PC-9 (cell line): ENCODE measurements at regions not wholly inside any gene's neighbourhood (a gene's known extent, or its start where the extent isn't known, plus 50 kb on each side); places are given as distances from the start of the nearest gene placed in this dataset.

Experiments
- BruUV-seq: library from RNA; stranded (reverse); fragments of 400-500 nt; replicated peaks from 2 replicates; lab custom pipeline; 2021; lab: Mats Ljungman, UMichigan
- CTCF ChIA-PET: fragments of 300-600 bp; sonication (Branson Sonifier 250); formaldehyde crosslinking; loops from one replicate; lab custom pipeline; 2022; ENCODE audit warnings: antibody characterized with exemption; lab: Charles Lee
- POLR2A ChIA-PET: fragments of 300-600 bp; sonication (Branson Sonifier 250); formaldehyde crosslinking; loops from one replicate; lab custom pipeline; 2022; ENCODE audit warnings: antibody characterized with exemption; ENCODE audit not compliant: unreplicated experiment; lab: Charles Lee
- DNase-seq, 2 experiments: peaks; one replicate each; pipeline versions ENCODE4 v3.0.0 to v3.0.0-alpha.2; 2015 to 2022; ENCODE audit warnings: mixed read lengths in 1 of 2
- H2AFZ ChIP-seq: fragments of 200-600 bp; sonication (generic); 2 replicates; pipeline ENCODE4 v1.8.1; 2017; ENCODE audit warnings: antibody characterized with exemption
- H3F3A ChIP-seq: fragments of 200-600 bp; sonication (generic); 2 replicates; pipeline ENCODE4 v1.8.1; 2017; ENCODE audit warnings: antibody characterized with exemption, mild to moderate bottlenecking, low read depth; ENCODE audit not compliant: insufficient read depth
- H3K27ac ChIP-seq: fragments of 200-600 bp; sonication (generic); 2 replicates; pipeline ENCODE4 v1.6.1; 2016; ENCODE audit warnings: mixed run types
- H3K27me3 ChIP-seq: fragments of 200-600 bp; sonication (generic); 2 replicates; pipeline ENCODE4 v1.6.1; 2016; ENCODE audit warnings: low read depth, mixed run types; ENCODE audit not compliant: insufficient read depth
- H3K36me3 ChIP-seq: fragments of 200-600 bp; sonication (generic); 2 replicates; pipeline ENCODE4 v1.6.1; 2016; ENCODE audit warnings: low read depth, mixed run types
- H3K4me1 ChIP-seq: fragments of 200-600 bp; sonication (generic); replicated peaks from 2 replicates; pipeline ENCODE4 v1.6.1; 2016; ENCODE audit warnings: mixed run types; ENCODE audit not compliant: insufficient read depth
- H3K4me2 ChIP-seq: fragments of 200-600 bp; sonication (generic); 2 replicates; pipeline ENCODE4 v1.6.1; 2017; ENCODE audit warnings: mixed run types
- H3K4me3 ChIP-seq: fragments of 200-600 bp; sonication (generic); 2 replicates; pipeline ENCODE4 v1.6.1; 2016; ENCODE audit warnings: mixed run types
- H3K79me2 ChIP-seq: fragments of 200-600 bp; sonication (generic); 2 replicates; pipeline ENCODE4 v1.6.1; 2017; ENCODE audit warnings: low read depth, mixed run types
- H3K9me2 ChIP-seq: fragments of 200-600 bp; sonication (generic); 2 replicates; pipeline ENCODE4 v1.8.1; 2017; ENCODE audit warnings: mild to moderate bottlenecking; ENCODE audit not compliant: insufficient read depth
- H3K9me3 ChIP-seq: fragments of 200-600 bp; sonication (generic); 2 replicates; pipeline ENCODE4 v1.8.1; 2016; ENCODE audit warnings: low read depth; ENCODE audit not compliant: insufficient read depth
- H4K20me1 ChIP-seq: fragments of 200-600 bp; sonication (generic); 2 replicates; pipeline ENCODE4 v1.8.1; 2017; ENCODE audit not compliant: insufficient read depth
- EZH2 ChIP-seq: fragments of 200-600 bp; sonication (generic); IDR thresholded peaks from 2 replicates; pipeline ENCODE4 v1.8.0; 2017; ENCODE audit warnings: antibody characterized with exemption, low read depth
- intact Hi-C: fragments of 100-400 bp; cut with micrococcal nuclease; formaldehyde crosslinking; loops from one replicate; pipeline ENCODE4 v1.10.0; 2022; ENCODE audit not compliant: unreplicated experiment
- TF ChIP-seq, protein P1 (sequence below): fragments of 200-600 bp; sonication (generic); conservative IDR thresholded peaks from 2 replicates; pipeline ENCODE4 v1.6.1; 2017; ENCODE audit warnings: mixed run types, antibody characterized with exemption, mild to moderate bottlenecking, moderate library complexity

DNA sequence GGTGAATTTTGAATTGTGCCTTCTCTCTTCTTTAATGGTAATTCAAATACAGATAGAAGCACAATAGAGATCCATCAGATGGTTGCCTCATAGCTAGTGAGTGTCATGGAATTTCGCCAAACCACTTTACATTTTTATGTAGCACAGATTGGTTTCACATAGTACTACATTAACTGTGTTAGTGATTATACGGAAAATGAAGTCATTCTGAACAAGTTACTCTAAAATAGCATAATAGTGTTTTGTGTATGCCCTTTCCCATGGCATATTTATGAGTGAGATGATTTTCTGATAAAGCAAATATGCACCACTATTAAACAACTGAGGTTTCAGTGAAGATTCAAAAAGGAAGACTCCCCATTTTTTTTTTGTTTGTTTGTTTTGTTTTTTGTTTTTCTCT lies 1623.5 kb downstream of the PCDH9 start:
- H3K27me3 ChIP-seq, result no peaks in the 10 kb centered on the region
- CTCF ChIA-PET, result no interaction called here

DNA sequence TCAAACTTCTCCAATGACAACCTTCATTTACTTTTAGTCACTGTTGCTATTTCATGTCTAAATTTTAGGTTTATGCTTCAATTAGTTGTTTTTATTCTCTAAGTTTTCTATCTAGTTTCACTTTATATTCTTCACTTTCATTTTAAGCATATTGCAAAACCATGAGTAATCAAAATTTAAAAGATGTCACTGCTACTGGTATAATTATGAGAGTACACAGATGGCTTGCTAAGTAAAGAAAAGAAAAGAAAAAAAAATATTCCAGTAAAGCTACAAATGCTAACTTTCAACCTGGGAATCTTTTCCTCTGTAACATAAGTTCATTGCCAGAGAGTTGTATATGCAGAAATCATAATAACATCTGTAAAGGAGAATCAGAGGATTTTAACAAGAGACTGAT lies 1624.7 kb downstream of the PCDH9 start:
- no peak for DNase-seq
- H3K27me3 ChIP-seq, result no peaks in the 10 kb centered on the region
- ChIA-PET CTCF (no interaction called here), POLR2A (no interaction called here)
- H3K4me2 ChIP-seq, result no peak overlapping the region
- no peaks in the 10 kb centered on the region for H4K20me1 ChIP-seq
- intact Hi-C loops, result no loop called here
- H3K79me2 ChIP-seq, result no peaks in the 10 kb centered on the region
- no peaks in the 10 kb centered on the region for H3K36me3 ChIP-seq
- no peaks in the 10 kb centered on the region for H3K9me3 ChIP-seq
- no peak overlapping the region for H3K27ac ChIP-seq
- no peaks in the 10 kb centered on the region; the same call in 1 of the 2 replicates for H3K9me2 ChIP-seq
- no peak overlapping the region for H2AFZ ChIP-seq
- H3K4me3 ChIP-seq, result no peak overlapping the region
- no peaks in the 10 kb centered on the region for H3K4me1 ChIP-seq
- no TSS peak for BruUV-seq
- no peak for TF ChIP-seq EZH2
- TF ChIP-seq, protein P1, sequence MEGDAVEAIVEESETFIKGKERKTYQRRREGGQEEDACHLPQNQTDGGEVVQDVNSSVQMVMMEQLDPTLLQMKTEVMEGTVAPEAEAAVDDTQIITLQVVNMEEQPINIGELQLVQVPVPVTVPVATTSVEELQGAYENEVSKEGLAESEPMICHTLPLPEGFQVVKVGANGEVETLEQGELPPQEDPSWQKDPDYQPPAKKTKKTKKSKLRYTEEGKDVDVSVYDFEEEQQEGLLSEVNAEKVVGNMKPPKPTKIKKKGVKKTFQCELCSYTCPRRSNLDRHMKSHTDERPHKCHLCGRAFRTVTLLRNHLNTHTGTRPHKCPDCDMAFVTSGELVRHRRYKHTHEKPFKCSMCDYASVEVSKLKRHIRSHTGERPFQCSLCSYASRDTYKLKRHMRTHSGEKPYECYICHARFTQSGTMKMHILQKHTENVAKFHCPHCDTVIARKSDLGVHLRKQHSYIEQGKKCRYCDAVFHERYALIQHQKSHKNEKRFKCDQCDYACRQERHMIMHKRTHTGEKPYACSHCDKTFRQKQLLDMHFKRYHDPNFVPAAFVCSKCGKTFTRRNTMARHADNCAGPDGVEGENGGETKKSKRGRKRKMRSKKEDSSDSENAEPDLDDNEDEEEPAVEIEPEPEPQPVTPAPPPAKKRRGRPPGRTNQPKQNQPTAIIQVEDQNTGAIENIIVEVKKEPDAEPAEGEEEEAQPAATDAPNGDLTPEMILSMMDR, result no peak
- H3F3A ChIP-seq, result no peaks in the 10 kb centered on the region

More for the DNA sequence above, 1623.5 kb downstream of the PCDH9 start:
- no peak overlapping the region for H2AFZ ChIP-seq
- H4K20me1 ChIP-seq, result no peaks in the 10 kb centered on the region
- no peaks in the 10 kb centered on the region for H3K36me3 ChIP-seq
- H3K79me2 ChIP-seq, result no peaks in the 10 kb centered on the region
- H3K4me2 ChIP-seq, result no peak overlapping the region
- no peaks in the 10 kb centered on the region for H3F3A ChIP-seq
- H3K9me3 ChIP-seq, result no peaks in the 10 kb centered on the region
- H3K4me1 ChIP-seq, result no peaks in the 10 kb centered on the region
- no peak for DNase-seq
- no peak for TF ChIP-seq EZH2
- no peak overlapping the region for H3K4me3 ChIP-seq
- intact Hi-C loops, result no loop called here
- H3K27ac ChIP-seq, result no peak overlapping the region
- H3K9me2 ChIP-seq, result no peaks in the 10 kb centered on the region; the same call in 1 of the 2 replicates
- no TSS peak for BruUV-seq
- POLR2A ChIA-PET, result interaction anchor here (0.6 kb wide), 1 partner anchor 318 kb away, joined by 3 read pairs; no protein-coding TSS in a partner anchor

DNA sequence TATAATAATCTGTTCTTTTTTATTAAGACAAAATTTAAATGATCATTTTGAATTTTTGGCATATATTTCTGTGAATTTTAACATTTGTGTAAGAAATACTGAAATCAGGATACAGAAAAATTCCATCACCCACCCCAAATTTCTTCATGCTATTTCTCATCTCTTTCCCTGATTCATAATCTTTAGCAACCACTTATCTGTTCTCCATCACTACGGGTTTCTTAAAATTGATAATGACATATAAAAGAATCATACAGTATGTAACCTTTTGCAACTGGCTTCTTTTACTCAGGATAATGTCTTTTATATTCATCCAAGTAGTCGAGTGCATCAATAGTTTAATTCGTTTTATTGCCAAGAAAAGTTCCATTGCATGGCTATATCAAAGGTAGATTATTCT lies 1627.0 kb downstream of the PCDH9 start:
- Histone ChIP-seq H3K4me2 (no peak overlapping the region), H3F3A (no peaks in the 10 kb centered on the region), H3K4me1 (no peaks in the 10 kb centered on the region), H3K36me3 (no peaks in the 10 kb centered on the region), H3K79me2 (no peaks in the 10 kb centered on the region), H3K9me2 (no peaks in the 10 kb centered on the region), H3K4me3 (no peak overlapping the region), H3K9me3 (no peaks in the 10 kb centered on the region), H2AFZ (no peak overlapping the region), H3K27ac (no peak overlapping the region), H3K27me3 (no peaks in the 10 kb centered on the region), H4K20me1 (no peaks in the 10 kb centered on the region)
- TF ChIP-seq, protein P1, result no peak
- no peak for TF ChIP-seq EZH2
- DNase-seq, result no peak
- ChIA-PET CTCF (no interaction called here), POLR2A (no interaction called here)
- intact Hi-C loops, result no loop called here
- no TSS peak for BruUV-seq

DNA sequence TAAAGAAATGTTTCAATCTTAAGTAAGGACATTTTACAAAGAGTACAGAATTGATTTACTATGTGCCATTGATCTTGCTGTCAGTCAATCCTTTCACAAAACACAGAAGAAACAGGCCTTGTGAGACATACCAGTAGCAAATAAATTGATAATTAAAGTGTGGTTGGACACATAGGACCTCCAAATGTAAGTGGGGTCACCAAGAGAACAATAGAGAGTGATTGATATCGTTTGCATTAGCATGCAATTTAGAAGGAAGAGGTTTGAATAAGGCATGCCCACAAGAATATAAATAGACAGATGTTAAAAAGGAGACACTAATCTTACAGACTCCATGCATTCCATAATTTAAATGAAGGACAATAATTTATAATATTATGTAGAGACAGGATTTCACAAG lies 1628.3 kb downstream of the PCDH9 start:
- Histone ChIP-seq H3K4me3 (no peak overlapping the region), H3K9me2 (no peaks in the 10 kb centered on the region), H3K27me3 (no peaks in the 10 kb centered on the region), H3K4me2 (no peak overlapping the region), H3K79me2 (no peaks in the 10 kb centered on the region), H3F3A (no peaks in the 10 kb centered on the region), H3K36me3 (no peaks in the 10 kb centered on the region), H3K27ac (no peak overlapping the region), H4K20me1 (no peaks in the 10 kb centered on the region), H3K4me1 (no peaks in the 10 kb centered on the region), H3K9me3 (no peaks in the 10 kb centered on the region), H2AFZ (no peak overlapping the region)
- no peak for DNase-seq
- TF ChIP-seq, protein P1, result no peak
- TF ChIP-seq EZH2, result no peak
- intact Hi-C loops, result no loop called here
- ChIA-PET POLR2A (no interaction called here), CTCF (no interaction called here)
- no TSS peak for BruUV-seq
